ENCODE measurements at regions not wholly inside any gene's neighbourhood (a gene's known extent, or its start where the extent isn't known, plus 50 kb on each side); places are given as distances from the start of the nearest gene placed in this dataset.
"Not testable (repeated sequence)": the region's sequence is repeated elsewhere in the genome, so short reads cannot be mapped to it uniquely, and the experiment has no call there.

GRCh38 chr7:51389216-51389812 lies 72.7 kb upstream of the COBL start:
- not testable (repeated sequence) for DNase-seq

- DNase-seq, result not testable (repeated sequence)
Observed at GRCh38 chr7:51388241-51388640, 71.6 kb upstream of the COBL start.

GRCh38 chr7:51386806-51387568 lies 70.4 kb upstream of the COBL start:
- not testable (repeated sequence) for DNase-seq

GRCh38 chr7:51386184-51386583 lies 69.6 kb upstream of the COBL start:
- not testable (repeated sequence) for DNase-seq

DNA sequence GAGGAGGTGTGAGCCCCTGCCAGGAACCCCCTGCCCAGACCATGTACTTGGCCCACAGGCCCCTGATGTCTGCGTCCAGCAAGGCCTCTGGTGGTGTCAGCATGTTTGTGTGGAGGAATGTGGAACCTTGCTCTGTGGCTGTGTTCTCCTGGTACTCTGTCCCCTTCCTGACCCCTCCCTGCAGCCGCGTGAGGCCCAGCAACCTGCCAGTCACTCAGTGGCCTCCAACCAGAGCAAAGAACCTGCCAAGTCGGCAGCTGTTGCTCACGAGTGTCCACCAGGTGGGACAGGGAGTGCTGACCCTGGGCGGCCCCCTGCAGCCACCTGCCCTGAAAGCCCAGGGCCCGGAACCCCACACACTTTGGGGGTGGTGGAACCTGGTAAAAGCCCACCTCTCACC lies 65.6 kb upstream of the COBL start:
- not testable (repeated sequence) for DNase-seq

- DNase-seq, result no peak
Observed at GRCh38 chr7:51376420-51377092, 59.9 kb upstream of the COBL start.

GRCh38 chr7:51374936-51375335 lies 58.3 kb upstream of the COBL start:
- no peak for DNase-seq

DNA sequence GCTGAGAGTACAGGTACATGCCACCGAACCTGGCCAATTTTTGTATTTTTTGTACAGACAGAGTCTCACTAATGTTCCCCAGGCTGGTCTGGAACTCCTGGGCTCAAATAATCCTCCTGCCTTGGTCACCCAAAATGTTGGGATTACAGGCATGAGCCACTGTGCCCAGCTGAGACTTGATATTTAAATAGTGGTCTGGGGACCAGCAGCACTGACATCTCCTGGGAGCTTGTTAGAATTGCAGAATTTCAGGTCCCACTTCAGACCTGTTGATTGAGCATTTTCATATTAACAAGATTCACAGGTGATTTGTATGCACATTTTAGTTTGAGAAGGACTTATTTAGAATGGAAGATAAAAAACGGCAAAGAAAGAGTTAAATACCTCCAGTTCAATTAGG lies 57.0 kb upstream of the COBL start:
- DNase-seq, result not testable (repeated sequence)

- DNase-seq, result no peak
Observed at GRCh38 chr7:51369746-51370145, 53.1 kb upstream of the COBL start.

DNA sequence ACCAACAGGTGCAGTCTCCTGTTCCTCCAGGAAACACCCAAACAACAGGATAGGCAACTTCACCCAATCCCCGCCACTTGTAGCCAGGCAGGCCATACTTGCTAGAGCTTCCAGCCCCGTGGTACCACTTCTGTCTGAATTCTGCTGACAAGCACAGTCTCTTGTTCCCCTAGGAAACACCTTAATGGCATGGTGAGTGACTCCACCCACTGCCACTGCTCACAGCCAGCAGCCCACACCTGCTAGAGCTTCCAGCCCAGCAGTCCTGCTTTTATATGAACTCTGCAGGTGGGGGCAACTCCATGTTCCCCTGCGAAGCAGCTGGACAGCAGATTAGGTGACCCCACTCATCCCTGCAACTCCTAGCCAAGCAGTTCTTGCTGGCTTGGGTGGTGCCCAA lies 52.6 kb upstream of the COBL start:
- DNase-seq, result not testable (repeated sequence)

DNA sequence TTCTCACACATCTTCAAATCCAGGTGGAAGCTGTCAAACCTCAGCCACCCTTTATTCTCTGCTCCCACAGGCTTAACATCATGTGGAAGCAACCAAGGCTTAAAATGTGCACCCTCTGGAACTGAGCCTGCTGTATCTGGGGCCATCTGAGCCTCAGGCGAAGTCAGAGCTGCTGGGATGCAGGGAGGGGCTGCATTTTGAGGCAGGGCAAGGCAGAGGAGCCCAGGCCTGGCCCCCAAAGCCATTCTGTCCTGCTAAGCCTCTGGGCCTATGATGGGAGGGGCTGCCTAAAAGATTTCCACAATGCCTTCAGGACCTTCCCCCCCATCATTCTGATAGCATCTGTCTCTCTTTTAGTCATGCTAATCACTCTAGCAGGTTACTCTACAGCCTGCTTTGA lies 51.7 kb upstream of the COBL start:
- no peak for DNase-seq

GRCh38 chr7:51367614-51367968 lies 51.0 kb upstream of the COBL start:
- no peak for DNase-seq

DNA sequence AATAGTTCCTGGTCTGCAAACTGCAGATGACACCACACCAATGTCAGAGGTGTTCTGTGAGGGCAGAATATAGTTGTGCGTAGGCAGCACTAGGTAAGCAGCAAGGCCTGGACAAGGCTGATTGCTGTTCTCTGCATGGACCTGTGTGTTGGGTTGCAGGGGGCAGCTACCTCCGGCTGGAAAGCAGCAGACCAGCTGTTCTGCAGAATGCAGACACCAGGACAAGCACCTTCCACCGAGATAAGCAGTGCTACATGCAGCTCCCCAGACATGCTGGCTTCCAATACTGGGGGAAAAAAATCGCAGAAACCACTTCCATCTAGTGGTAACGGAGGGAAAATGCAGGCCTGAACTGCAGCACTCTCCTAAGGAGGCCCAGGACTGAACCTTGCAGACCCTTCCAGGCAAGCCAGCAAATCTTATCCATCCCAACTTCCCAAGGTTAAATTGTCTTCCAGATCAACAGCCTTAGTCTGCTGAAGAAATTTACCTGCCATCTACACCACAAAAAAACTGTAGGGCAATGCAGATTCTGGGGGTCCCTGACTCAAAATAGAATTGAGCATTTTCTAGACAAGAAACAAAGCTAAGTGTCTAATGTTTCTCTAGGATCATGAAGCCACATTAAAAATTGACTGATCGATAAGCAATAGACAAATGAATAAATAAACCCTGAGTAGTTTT lies 50.5 kb upstream of the COBL start:
- DNase-seq, result no peak

Data from CD4-positive, alpha-beta T cell treated with Interleukin-6 for 4 hours (primary cell).